ENCODE measurements at regions not wholly inside any gene's neighbourhood (a gene's known extent, or its start where the extent isn't known, plus 50 kb on each side); places are given as distances from the start of the nearest gene placed in this dataset.
"Not testable (repeated sequence)": the region's sequence is repeated elsewhere in the genome, so short reads cannot be mapped to it uniquely, and the experiment has no call there.

DNA sequence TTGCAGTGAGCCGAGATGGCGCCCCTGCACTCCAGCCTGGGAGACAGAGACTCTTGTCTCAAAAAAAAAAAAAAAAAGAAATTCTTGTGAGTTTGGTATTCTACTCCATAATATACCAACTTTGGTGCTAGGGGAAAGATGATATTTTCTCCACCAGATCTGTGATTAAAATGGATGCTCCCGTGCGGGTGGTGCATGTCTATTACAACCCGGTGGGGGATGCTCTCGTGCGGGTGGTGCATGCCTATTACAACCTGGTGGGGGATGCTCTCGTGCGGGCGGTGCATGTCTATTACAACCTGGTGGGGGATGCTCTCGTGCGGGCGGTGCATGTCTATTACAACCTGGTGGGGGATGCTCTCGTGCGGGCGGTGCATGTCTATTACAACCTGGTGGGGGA lies 244.1 kb upstream of the RGMA start:
- TF ChIP-seq EZH2 (IDR thresholded peaks at IDR 0.05; ENCODE audit: insufficient read depth, poor library complexity, severe bottlenecking); EZH2phosphoT487 (IDR thresholded peaks at IDR 0.05; ENCODE audit: insufficient read depth, low read depth): not testable (repeated sequence)
